ENCODE measurements at regions not wholly inside any gene's neighbourhood (a gene's known extent, or its start where the extent isn't known, plus 50 kb on each side); places are given as distances from the start of the nearest gene placed in this dataset.

DNA sequence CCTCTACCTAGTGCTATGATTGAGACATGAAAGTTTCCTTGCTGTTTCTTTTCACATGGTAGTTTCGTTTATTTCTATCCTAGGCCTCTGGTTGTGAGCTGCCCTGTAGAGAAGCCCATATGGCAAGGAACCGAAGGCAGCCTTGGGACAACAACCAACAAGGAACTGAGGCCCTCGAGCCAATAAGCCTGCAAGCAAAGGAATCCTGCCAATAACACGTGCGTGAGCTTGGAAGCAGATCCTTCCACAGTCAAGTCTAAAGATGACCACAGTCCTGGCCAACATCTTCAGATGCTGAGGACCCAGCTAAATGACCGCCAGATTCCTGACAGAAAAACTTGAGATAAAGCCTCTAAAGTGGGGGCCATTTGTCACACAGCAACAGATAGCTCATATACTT lies 100.4 kb upstream of the FAM9B start:
- Histone ChIP-seq H3K4me3 (no peak overlapping the region), H3K4me1 (no peaks in the 10 kb centered on the region), H3K9ac (ENCODE audit: low read depth in 2 of 2, low read length in 2 of 2) (no peak overlapping the region), H3K27ac (no peak overlapping the region), H3K27me3 (no peaks in the 10 kb centered on the region), H3K36me3 (no peaks in the 10 kb centered on the region), H3K9me3 (no peaks in the 10 kb centered on the region)
- TF ChIP-seq CTCF (IDR thresholded peaks at IDR 0.05), result no peak
- DNase-seq, result no peak
- intact Hi-C loops (cut with DNase I), result no loop called here

- intact Hi-C loops (cut with DNase I), result no loop called here
- H3K27ac ChIP-seq, result no peak overlapping the region
Measured at GRCh38 chrX:9135901-9136510, 102.1 kb upstream of the FAM9B start.

DNA sequence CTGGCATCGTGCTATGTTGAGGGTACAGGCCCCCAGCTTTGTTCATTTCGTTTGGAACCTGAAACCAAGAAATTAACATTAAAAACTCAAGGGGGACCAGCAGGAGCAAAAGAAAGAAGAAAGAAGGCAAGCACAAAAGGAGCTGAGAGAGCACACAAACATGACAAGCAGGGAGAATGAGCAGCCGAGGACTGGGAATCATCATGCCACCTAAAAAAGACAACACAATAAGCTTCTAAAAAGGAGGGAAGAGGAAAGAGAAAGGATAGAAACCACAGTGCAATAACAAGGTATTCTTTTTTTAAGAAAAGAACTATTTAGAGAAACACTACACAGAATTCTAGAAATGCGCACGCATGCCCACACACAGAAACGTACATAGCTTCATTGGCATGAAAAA lies 103.2 kb upstream of the FAM9B start:
- Histone ChIP-seq H3K36me3 (no peaks in the 10 kb centered on the region), H3K4me1 (no peaks in the 10 kb centered on the region), H3K27ac (no peak overlapping the region), H3K4me3 (no peak overlapping the region), H3K9me3 (no peaks in the 10 kb centered on the region), H3K27me3 (no peaks in the 10 kb centered on the region), H3K9ac (ENCODE audit: low read depth in 2 of 2, low read length in 2 of 2) (no peak overlapping the region)
- DNase-seq, result no peak
- no peak for TF ChIP-seq CTCF (IDR thresholded peaks at IDR 0.05)
- intact Hi-C loops (cut with DNase I), result no loop called here

More at GRCh38 chrX:9135901-9136510, 102.1 kb upstream of the FAM9B start:
- Histone ChIP-seq H3K9me3 (no peaks in the 10 kb centered on the region), H3K27me3 (no peaks in the 10 kb centered on the region), H3K9ac (ENCODE audit: low read depth in 2 of 2, low read length in 2 of 2) (no peak overlapping the region), H3K36me3 (no peaks in the 10 kb centered on the region), H3K4me3 (no peak overlapping the region), H3K4me1 (no peaks in the 10 kb centered on the region)
- no peak for TF ChIP-seq CTCF (IDR thresholded peaks at IDR 0.05)
- DNase-seq, result no peak

DNA sequence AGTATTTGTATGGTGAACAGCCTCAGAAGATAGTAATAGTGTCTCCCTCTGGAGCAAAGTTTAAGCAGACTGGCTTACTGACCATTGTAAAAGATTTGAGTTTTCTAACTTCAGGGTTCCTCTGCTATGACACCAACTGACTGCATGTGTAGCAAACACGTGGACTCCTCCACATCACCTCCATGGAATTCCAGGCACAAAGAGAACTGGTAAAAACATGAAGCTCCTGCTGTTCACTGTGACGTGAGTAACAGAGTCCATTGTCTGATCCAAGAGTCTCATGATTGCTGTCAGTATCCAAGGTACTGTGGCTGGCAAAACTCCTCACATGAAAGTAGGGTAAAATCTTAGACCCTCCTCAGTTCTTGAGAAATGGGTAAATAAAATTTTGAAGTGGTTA lies 107.6 kb upstream of the FAM9B start:
- no peaks in the 10 kb centered on the region for H3K4me1 ChIP-seq
- H3K27ac ChIP-seq, result no peak overlapping the region
- H3K9ac ChIP-seq (ENCODE audit: low read depth in 2 of 2, low read length in 2 of 2), result no peak overlapping the region
- no peaks in the 10 kb centered on the region for H3K9me3 ChIP-seq
- H3K36me3 ChIP-seq, result no peaks in the 10 kb centered on the region
- intact Hi-C loops (cut with DNase I), result no loop called here
- no peak for DNase-seq
- no peak for TF ChIP-seq CTCF (IDR thresholded peaks at IDR 0.05)
- no peaks in the 10 kb centered on the region for H3K27me3 ChIP-seq
- no peak overlapping the region for H3K4me3 ChIP-seq

GRCh38 chrX:9144701-9145241 lies 110.8 kb upstream of the FAM9B start:
- TF ChIP-seq CTCF (IDR thresholded peaks at IDR 0.05), result no peak
- intact Hi-C loops (cut with DNase I), result no loop called here
- Histone ChIP-seq H3K4me3 (no peak overlapping the region), H3K9me3 (no peaks in the 10 kb centered on the region), H3K27me3 (no peaks in the 10 kb centered on the region), H3K9ac (ENCODE audit: low read depth in 2 of 2, low read length in 2 of 2) (no peak overlapping the region), H3K4me1 (no peaks in the 10 kb centered on the region), H3K36me3 (no peaks in the 10 kb centered on the region), H3K27ac (no peak overlapping the region)
- no peak for DNase-seq
